ENCODE measurements at regions not wholly inside any gene's neighbourhood (a gene's known extent, or its start where the extent isn't known, plus 50 kb on each side); places are given as distances from the start of the nearest gene placed in this dataset.

DNA sequence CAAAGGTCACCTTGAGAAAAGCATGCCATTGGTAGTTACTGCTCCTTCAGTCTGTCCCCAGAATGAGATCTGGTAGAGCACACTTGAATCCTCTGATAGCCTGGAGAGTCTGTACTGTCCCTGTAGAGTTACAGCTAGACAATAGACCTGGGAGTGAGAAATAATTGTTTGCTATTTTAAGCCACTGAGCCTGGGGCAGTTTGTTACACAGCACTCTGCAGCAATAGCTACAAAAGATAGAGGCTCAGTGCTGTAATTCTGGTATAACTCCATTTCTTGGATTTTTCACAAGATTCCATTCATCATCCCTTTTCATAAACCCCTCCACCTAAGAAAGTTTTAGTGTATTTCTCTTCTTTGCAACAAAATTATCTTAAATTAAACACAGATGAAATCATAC, 242.7 kb upstream of the ARRDC4 start:
- no peak for TF ChIP-seq MAX (IDR thresholded peaks at IDR 0.05)
- TF ChIP-seq TAF1 (IDR thresholded peaks at IDR 0.05; ENCODE audit: low read depth), result no peak
- TF ChIP-seq EP300 (IDR thresholded peaks at IDR 0.05; ENCODE audit: borderline replicate concordance), result no peak
- TF ChIP-seq CEBPB (IDR thresholded peaks at IDR 0.05), result no peak
- TF ChIP-seq RAD21 (IDR thresholded peaks at IDR 0.05; ENCODE audit: low read depth), result no peak
- no peak for TF ChIP-seq CREB1 (IDR thresholded peaks at IDR 0.05; ENCODE audit: low read depth)
- no peak for TF ChIP-seq EGR1 (IDR thresholded peaks at IDR 0.05)
- no peak for TF ChIP-seq TCF12 (IDR thresholded peaks at IDR 0.05; ENCODE audit: low read depth)
- TF ChIP-seq, protein P1, sequence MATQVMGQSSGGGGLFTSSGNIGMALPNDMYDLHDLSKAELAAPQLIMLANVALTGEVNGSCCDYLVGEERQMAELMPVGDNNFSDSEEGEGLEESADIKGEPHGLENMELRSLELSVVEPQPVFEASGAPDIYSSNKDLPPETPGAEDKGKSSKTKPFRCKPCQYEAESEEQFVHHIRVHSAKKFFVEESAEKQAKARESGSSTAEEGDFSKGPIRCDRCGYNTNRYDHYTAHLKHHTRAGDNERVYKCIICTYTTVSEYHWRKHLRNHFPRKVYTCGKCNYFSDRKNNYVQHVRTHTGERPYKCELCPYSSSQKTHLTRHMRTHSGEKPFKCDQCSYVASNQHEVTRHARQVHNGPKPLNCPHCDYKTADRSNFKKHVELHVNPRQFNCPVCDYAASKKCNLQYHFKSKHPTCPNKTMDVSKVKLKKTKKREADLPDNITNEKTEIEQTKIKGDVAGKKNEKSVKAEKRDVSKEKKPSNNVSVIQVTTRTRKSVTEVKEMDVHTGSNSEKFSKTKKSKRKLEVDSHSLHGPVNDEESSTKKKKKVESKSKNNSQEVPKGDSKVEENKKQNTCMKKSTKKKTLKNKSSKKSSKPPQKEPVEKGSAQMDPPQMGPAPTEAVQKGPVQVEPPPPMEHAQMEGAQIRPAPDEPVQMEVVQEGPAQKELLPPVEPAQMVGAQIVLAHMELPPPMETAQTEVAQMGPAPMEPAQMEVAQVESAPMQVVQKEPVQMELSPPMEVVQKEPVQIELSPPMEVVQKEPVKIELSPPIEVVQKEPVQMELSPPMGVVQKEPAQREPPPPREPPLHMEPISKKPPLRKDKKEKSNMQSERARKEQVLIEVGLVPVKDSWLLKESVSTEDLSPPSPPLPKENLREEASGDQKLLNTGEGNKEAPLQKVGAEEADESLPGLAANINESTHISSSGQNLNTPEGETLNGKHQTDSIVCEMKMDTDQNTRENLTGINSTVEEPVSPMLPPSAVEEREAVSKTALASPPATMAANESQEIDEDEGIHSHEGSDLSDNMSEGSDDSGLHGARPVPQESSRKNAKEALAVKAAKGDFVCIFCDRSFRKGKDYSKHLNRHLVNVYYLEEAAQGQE (IDR thresholded peaks at IDR 0.05; ENCODE audit: low read depth), result no peak
- TF ChIP-seq, protein P2, sequence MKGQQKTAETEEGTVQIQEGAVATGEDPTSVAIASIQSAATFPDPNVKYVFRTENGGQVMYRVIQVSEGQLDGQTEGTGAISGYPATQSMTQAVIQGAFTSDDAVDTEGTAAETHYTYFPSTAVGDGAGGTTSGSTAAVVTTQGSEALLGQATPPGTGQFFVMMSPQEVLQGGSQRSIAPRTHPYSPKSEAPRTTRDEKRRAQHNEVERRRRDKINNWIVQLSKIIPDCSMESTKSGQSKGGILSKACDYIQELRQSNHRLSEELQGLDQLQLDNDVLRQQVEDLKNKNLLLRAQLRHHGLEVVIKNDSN (IDR thresholded peaks at IDR 0.05), result no peak
- no peak for TF ChIP-seq ZBTB7A (IDR thresholded peaks at IDR 0.05; ENCODE audit: low read depth)
- TF ChIP-seq NFIC (IDR thresholded peaks at IDR 0.05), result no peak
- no peak for TF ChIP-seq FOXM1 (IDR thresholded peaks at IDR 0.05; ENCODE audit: borderline replicate concordance, low read depth)
- no peak for TF ChIP-seq YY1 (IDR thresholded peaks at IDR 0.05; ENCODE audit: low read depth)
